ENCODE measurements at regions not wholly inside any gene's neighbourhood (a gene's known extent, or its start where the extent isn't known, plus 50 kb on each side); places are given as distances from the start of the nearest gene placed in this dataset.

GRCh38 chr2:37796481-37796880 lies 125.0 kb upstream of the CDC42EP3 start:
- Histone ChIP-seq H3K4me3 (replicated peaks in 1 of 4; ENCODE audit: control extremely low read depth in 1 of 4, insufficient read depth in 1 of 4, low read depth in 3 of 4, low read length in 4 of 4) (no peak overlapping the region), H4K20me1 (ENCODE audit: control insufficient read depth, extremely low read depth, insufficient read depth, low read length) (no peaks in the 10 kb centered on the region), H3K4me1 (ENCODE audit: control insufficient read depth, extremely low read depth, insufficient read depth, low read length) (peaks cover 21% of the 10 kb centered on the region), H2AFZ (ENCODE audit: low read length) (no peak overlapping the region), H3K9ac (ENCODE audit: insufficient read depth, low read length) (no peak overlapping the region), H3K36me3 (ENCODE audit: control insufficient read depth, insufficient read depth, low read length) (no peaks in the 10 kb centered on the region), H3K27ac (ENCODE audit: insufficient read depth, low read length) (peak overlapping the region; percentile 9), H3K27me3 (ENCODE audit: control insufficient read depth, insufficient read depth, low read length) (no peaks in the 10 kb centered on the region), H3K9me3 (ENCODE audit: control insufficient read depth, insufficient read depth, low read depth, low read length) (no peaks in the 10 kb centered on the region), H3K4me2 (ENCODE audit: extremely low read depth, insufficient read depth, low read length) (no peak overlapping the region), H3K79me2 (ENCODE audit: control insufficient read depth, insufficient read depth, low read length) (no peaks in the 10 kb centered on the region)
- TF ChIP-seq CTCF (conservative IDR thresholded peaks at IDR 0.05 in 1 of 2, IDR thresholded peaks at IDR 0.05 in 1 of 2; ENCODE audit: low read depth in 1 of 2, low read length in 2 of 2), result no peak
- no peak for TF ChIP-seq EZH2 (IDR thresholded peaks at IDR 0.05; ENCODE audit: low read length, missing control alignments)
- no peak for DNase-seq (ENCODE audit: low read depth in 2 of 2)

GRCh38 chr2:37797081-37797480 lies 125.6 kb upstream of the CDC42EP3 start:
- no peak overlapping the region for H3K4me2 ChIP-seq (ENCODE audit: extremely low read depth, insufficient read depth, low read length)
- H3K9ac ChIP-seq (ENCODE audit: insufficient read depth, low read length), result no peak overlapping the region
- H3K27me3 ChIP-seq (ENCODE audit: control insufficient read depth, insufficient read depth, low read length), result no peaks in the 10 kb centered on the region
- no peaks in the 10 kb centered on the region for H4K20me1 ChIP-seq (ENCODE audit: control insufficient read depth, extremely low read depth, insufficient read depth, low read length)
- no peaks in the 10 kb centered on the region for H3K36me3 ChIP-seq (ENCODE audit: control insufficient read depth, insufficient read depth, low read length)
- no peaks in the 10 kb centered on the region for H3K9me3 ChIP-seq (ENCODE audit: control insufficient read depth, insufficient read depth, low read depth, low read length)
- TF ChIP-seq CTCF (conservative IDR thresholded peaks at IDR 0.05 in 1 of 2, IDR thresholded peaks at IDR 0.05 in 1 of 2; ENCODE audit: low read depth in 1 of 2, low read length in 2 of 2) (no peak), EZH2 (IDR thresholded peaks at IDR 0.05; ENCODE audit: low read length, missing control alignments) (no peak)
- peak; percentile 56 to 89 for DNase-seq (ENCODE audit: low read depth in 2 of 2)
- H2AFZ ChIP-seq (ENCODE audit: low read length), result no peak overlapping the region
- no peak overlapping the region for H3K4me3 ChIP-seq (replicated peaks in 1 of 4; ENCODE audit: control extremely low read depth in 1 of 4, insufficient read depth in 1 of 4, low read depth in 3 of 4, low read length in 4 of 4)
- H3K27ac ChIP-seq (ENCODE audit: insufficient read depth, low read length), result no peak overlapping the region
- peaks cover 25% of the 10 kb centered on the region for H3K4me1 ChIP-seq (ENCODE audit: control insufficient read depth, extremely low read depth, insufficient read depth, low read length)
- no peaks in the 10 kb centered on the region for H3K79me2 ChIP-seq (ENCODE audit: control insufficient read depth, insufficient read depth, low read length)

GRCh38 chr2:37798315-37799005 lies 126.6 kb upstream of the RMDN2 start:
- Histone ChIP-seq H2AFZ (ENCODE audit: low read length) (no peak overlapping the region), H4K20me1 (ENCODE audit: control insufficient read depth, extremely low read depth, insufficient read depth, low read length) (no peaks in the 10 kb centered on the region), H3K27ac (ENCODE audit: insufficient read depth, low read length) (no peak overlapping the region), H3K79me2 (ENCODE audit: control insufficient read depth, insufficient read depth, low read length) (no peaks in the 10 kb centered on the region), H3K36me3 (ENCODE audit: control insufficient read depth, insufficient read depth, low read length) (no peaks in the 10 kb centered on the region), H3K4me1 (ENCODE audit: control insufficient read depth, extremely low read depth, insufficient read depth, low read length) (peaks cover 32% of the 10 kb centered on the region), H3K4me2 (ENCODE audit: extremely low read depth, insufficient read depth, low read length) (no peak overlapping the region), H3K27me3 (ENCODE audit: control insufficient read depth, insufficient read depth, low read length) (no peaks in the 10 kb centered on the region), H3K4me3 (replicated peaks in 1 of 4; ENCODE audit: control extremely low read depth in 1 of 4, insufficient read depth in 1 of 4, low read depth in 3 of 4, low read length in 4 of 4) (no peak overlapping the region), H3K9me3 (ENCODE audit: control insufficient read depth, insufficient read depth, low read depth, low read length) (no peaks in the 10 kb centered on the region), H3K9ac (ENCODE audit: insufficient read depth, low read length) (no peak overlapping the region)
- no peak for TF ChIP-seq CTCF (conservative IDR thresholded peaks at IDR 0.05 in 1 of 2, IDR thresholded peaks at IDR 0.05 in 1 of 2; ENCODE audit: low read depth in 1 of 2, low read length in 2 of 2)
- TF ChIP-seq EZH2 (IDR thresholded peaks at IDR 0.05; ENCODE audit: low read length, missing control alignments), result no peak
- peak in 1 of 2 donors; percentile 67 for DNase-seq (ENCODE audit: low read depth in 2 of 2)
